RWPE2 (cell line): ENCODE measurements at regions not wholly inside any gene's neighbourhood (a gene's known extent, or its start where the extent isn't known, plus 50 kb on each side); places are given as distances from the start of the nearest gene placed in this dataset.

Experiments used
- ATAC-seq: fragments of 200-7000 bp; cut with Tn5 transposase; 3 replicates; pipeline ENCODE4 v1.9.1; 2021; ENCODE audit warnings: low read depth
- DNase-seq: peaks from one replicate; pipeline ENCODE4 v3.0.0-alpha.2; 2020; ENCODE audit warnings: low spot score
- H3K27ac ChIP-seq: fragments of 450-650 bp; 2 replicates; pipeline ENCODE4 v1.5.1; 2017; ENCODE audit warnings: mild to moderate bottlenecking; ENCODE audit not compliant: poor library complexity, severe bottlenecking
- H3K27me3 ChIP-seq: fragments of 250-450 bp; sonication (Bioruptor Pico); 2 replicates; pipeline ENCODE4 v1.5.1; 2021; ENCODE audit warnings: mild to moderate bottlenecking, moderate library complexity; ENCODE audit not compliant: insufficient read depth, poor library complexity, severe bottlenecking
- H3K36me3 ChIP-seq: fragments of 250-450 bp; sonication (Bioruptor Pico); 2 replicates; pipeline ENCODE4 v1.5.1; 2020; ENCODE audit warnings: low read depth, mild to moderate bottlenecking, moderate library complexity
- H3K4me1 ChIP-seq: fragments of 250-450 bp; sonication (Bioruptor Pico); 2 replicates; pipeline ENCODE4 v1.5.1; 2021; ENCODE audit warnings: mild to moderate bottlenecking, moderate library complexity; ENCODE audit not compliant: insufficient read depth, poor library complexity, severe bottlenecking
- H3K4me3 ChIP-seq: fragments of 250-450 bp; sonication (Bioruptor Pico); 2 replicates; pipeline ENCODE4 v1.5.1; 2021; ENCODE audit warnings: mild to moderate bottlenecking, moderate library complexity; ENCODE audit not compliant: severe bottlenecking
- H3K9me3 ChIP-seq: fragments of 250-450 bp; sonication (Bioruptor Pico); 2 replicates; pipeline ENCODE4 v1.5.1; 2021; ENCODE audit warnings: mild to moderate bottlenecking, moderate library complexity; ENCODE audit not compliant: severe bottlenecking
- TF ChIP-seq, protein P1 (sequence below): fragments of 450-650 bp; IDR thresholded peaks from one replicate; pipeline ENCODE4 v1.5.1; 2017; ENCODE audit warnings: mild to moderate bottlenecking, moderate library complexity; ENCODE audit not compliant: poor library complexity, severe bottlenecking

GRCh38 chr7:53466371-53466770 is 430.9 kb downstream of the POM121L12 start:
- TF ChIP-seq, protein P1, sequence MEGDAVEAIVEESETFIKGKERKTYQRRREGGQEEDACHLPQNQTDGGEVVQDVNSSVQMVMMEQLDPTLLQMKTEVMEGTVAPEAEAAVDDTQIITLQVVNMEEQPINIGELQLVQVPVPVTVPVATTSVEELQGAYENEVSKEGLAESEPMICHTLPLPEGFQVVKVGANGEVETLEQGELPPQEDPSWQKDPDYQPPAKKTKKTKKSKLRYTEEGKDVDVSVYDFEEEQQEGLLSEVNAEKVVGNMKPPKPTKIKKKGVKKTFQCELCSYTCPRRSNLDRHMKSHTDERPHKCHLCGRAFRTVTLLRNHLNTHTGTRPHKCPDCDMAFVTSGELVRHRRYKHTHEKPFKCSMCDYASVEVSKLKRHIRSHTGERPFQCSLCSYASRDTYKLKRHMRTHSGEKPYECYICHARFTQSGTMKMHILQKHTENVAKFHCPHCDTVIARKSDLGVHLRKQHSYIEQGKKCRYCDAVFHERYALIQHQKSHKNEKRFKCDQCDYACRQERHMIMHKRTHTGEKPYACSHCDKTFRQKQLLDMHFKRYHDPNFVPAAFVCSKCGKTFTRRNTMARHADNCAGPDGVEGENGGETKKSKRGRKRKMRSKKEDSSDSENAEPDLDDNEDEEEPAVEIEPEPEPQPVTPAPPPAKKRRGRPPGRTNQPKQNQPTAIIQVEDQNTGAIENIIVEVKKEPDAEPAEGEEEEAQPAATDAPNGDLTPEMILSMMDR = no peak
- ATAC-seq = no peak
- H3K4me1 ChIP-seq = no peaks in the 10 kb centered on the region
- no peaks in the 10 kb centered on the region for H3K9me3 ChIP-seq
- no peaks in the 10 kb centered on the region for H3K27me3 ChIP-seq
- DNase-seq = no peak
- no peak overlapping the region for H3K27ac ChIP-seq
- no peaks in the 10 kb centered on the region for H3K36me3 ChIP-seq
- no peak overlapping the region for H3K4me3 ChIP-seq

- Histone ChIP-seq H3K4me1 (no peaks in the 10 kb centered on the region), H3K27me3 (no peaks in the 10 kb centered on the region), H3K27ac (no peak overlapping the region), H3K9me3 (no peaks in the 10 kb centered on the region), H3K36me3 (no peaks in the 10 kb centered on the region), H3K4me3 (no peak overlapping the region)
- TF ChIP-seq, protein P1 = no peak
- DNase-seq (no peak), ATAC-seq (no peak)
Measured at GRCh38 chr7:53470336-53470970, 435.0 kb downstream of the POM121L12 start.

DNA sequence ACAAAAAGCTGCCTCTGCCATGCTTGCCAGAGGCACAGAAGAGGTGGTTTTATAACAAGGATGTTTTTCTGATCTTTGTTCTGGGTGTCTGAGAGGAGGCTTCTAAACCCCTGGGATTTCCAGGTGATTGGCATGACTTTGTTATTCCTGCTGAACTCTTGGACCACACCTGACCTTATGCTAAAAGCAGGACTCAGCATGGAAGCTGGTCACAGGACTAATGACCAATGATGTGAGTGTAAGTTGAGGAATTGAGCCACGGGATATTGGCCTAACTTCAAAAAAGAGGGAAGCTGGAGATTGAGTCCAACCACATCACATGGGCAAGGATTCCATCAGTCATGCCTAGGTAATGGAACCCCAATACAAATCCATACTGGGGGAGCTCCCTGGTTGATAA is 437.9 kb downstream of the POM121L12 start:
- DNase-seq (no peak), ATAC-seq (no peak)
- Histone ChIP-seq H3K36me3 (no peaks in the 10 kb centered on the region), H3K27me3 (peaks cover 2% of the 10 kb centered on the region), H3K4me3 (no peak overlapping the region), H3K27ac (no peak overlapping the region), H3K4me1 (no peaks in the 10 kb centered on the region), H3K9me3 (no peaks in the 10 kb centered on the region)
- TF ChIP-seq, protein P1 = no peak

DNA sequence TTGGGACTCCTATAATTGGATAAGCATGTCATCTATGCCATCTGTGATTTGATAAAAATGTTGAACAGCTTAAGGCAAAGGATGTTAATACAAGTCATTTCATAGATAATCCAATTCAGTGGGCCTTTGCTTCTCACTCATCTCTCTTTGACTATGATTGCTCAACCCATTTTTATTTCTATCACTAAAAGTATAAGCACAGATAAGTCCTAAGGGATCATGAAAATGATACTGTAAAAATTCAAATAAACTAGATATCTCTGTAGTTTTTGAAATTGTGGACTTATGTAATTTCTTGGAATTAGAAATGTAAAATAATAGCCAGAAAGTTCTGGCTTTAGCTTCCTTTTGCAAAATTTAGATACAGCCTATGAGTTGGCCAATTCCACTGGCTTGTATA is 440.3 kb downstream of the POM121L12 start:
- H3K4me3 ChIP-seq = no peak overlapping the region
- no peaks in the 10 kb centered on the region for H3K4me1 ChIP-seq
- no peak for DNase-seq
- no peak for ATAC-seq
- H3K9me3 ChIP-seq = no peaks in the 10 kb centered on the region
- TF ChIP-seq, protein P1 = no peak
- H3K36me3 ChIP-seq = no peaks in the 10 kb centered on the region
- H3K27ac ChIP-seq = no peak overlapping the region
- H3K27me3 ChIP-seq = peaks cover 2% of the 10 kb centered on the region

- Histone ChIP-seq H3K9me3 (no peaks in the 10 kb centered on the region), H3K27ac (no peak overlapping the region), H3K36me3 (no peaks in the 10 kb centered on the region), H3K27me3 (peaks cover 2% of the 10 kb centered on the region), H3K4me3 (no peak overlapping the region), H3K4me1 (no peaks in the 10 kb centered on the region)
- TF ChIP-seq, protein P1 = no peak
- no peak for DNase-seq
- ATAC-seq = no peak
Measured at GRCh38 chr7:53476566-53476965, 441.1 kb downstream of the POM121L12 start.
